ENCODE measurements at regions not wholly inside any gene's neighbourhood (a gene's known extent, or its start where the extent isn't known, plus 50 kb on each side); places are given as distances from the start of the nearest gene placed in this dataset.
A peak's percentile ranks its signal among the peaks of the same experiment; 100 is the strongest.
"Not testable (repeated sequence)": the region's sequence is repeated elsewhere in the genome, so short reads cannot be mapped to it uniquely, and the experiment has no call there.

DNA sequence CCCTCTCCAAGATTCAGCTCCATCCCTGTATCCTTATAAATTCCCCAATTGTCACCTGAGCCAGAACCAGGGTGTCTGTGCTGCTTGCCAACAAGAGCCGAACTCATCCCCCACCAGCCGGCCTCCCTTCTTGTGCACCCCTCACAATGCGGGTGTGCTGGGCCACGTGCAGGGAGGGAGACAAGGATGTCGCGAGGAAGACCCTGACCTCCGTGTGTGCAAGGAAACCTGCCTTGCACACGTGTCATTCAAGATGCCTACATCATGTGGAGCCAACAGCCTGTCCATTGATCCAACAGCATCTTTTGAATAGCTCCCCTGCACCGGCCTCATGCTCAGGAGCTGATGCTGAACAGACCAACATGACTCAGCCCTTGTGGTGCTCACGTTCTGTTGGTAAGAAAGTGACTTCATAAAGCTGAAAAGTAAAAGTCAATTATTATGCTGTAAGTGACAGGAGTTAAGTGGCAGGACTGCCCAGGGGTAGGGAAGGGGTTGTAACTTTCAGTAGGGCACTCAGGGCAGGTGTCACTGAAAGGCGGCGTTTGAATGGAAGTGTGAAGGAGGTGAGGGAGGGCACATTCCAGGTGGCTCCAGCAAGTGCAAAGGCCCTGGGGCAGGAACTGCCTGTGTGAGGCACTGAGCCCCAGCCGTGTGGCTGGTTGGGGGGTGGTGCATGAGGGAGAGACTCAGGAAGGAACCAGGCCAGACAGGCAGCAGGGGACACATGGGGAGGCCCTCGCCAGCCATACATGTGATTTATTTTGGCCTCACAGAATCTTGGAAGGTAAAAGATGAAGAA is 302.2 kb downstream of the FOXL1 start:
- H3K27me3 Mint-ChIP-seq = peaks cover 49 to 80% (median 75%) of the 10 kb centered on the region in 3 donors

DNA sequence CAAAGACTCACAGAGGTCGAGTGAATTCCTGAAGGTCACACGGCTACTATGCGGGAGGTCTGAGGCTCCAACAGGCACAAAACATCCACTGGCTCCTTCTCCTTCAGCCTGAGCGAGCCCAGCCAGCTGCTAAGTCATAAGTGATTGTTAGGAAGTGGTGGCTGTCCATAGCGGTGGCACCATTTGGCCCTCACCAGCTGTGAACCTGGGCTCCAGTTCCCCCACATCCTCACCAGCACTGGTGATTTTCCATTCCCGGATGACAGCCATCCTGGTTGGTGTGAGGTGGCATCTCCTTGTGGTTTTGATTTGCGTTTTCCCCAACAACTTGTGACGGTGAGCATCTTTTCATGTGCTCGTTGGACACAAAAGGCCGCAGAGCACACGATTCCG is 302.8 kb downstream of the FOXL1 start:
- Mint-ChIP-seq H3K4me3 (no peak overlapping the region), H3K36me3 (peaks cover 0 to 24% of the 10 kb centered on the region in 2 donors), H3K27me3 (peaks cover 45 to 75% (median 69%) of the 10 kb centered on the region in 3 donors), H3K27ac (no peak overlapping the region), H3K9me3 (peaks cover 0 to 18% (median 6%) of the 10 kb centered on the region in 7 donors), H3K4me1 (no peaks in the 10 kb centered on the region)
- no peak for ATAC-seq (ENCODE audit: low read depth in 2 of 2)
- no peak for DNase-seq

More for the DNA sequence above, 302.2 kb downstream of the FOXL1 start:
- Mint-ChIP-seq H3K27ac (no peak overlapping the region), H3K4me3 (no peak overlapping the region), H3K9me3 (peaks cover 0 to 22% (median 7%) of the 10 kb centered on the region in 7 donors), H3K36me3 (peaks cover 0 to 24% of the 10 kb centered on the region in 2 donors), H3K4me1 (no peaks in the 10 kb centered on the region)
- no peak for DNase-seq
- no peak for ATAC-seq (ENCODE audit: low read depth in 2 of 2)

DNA sequence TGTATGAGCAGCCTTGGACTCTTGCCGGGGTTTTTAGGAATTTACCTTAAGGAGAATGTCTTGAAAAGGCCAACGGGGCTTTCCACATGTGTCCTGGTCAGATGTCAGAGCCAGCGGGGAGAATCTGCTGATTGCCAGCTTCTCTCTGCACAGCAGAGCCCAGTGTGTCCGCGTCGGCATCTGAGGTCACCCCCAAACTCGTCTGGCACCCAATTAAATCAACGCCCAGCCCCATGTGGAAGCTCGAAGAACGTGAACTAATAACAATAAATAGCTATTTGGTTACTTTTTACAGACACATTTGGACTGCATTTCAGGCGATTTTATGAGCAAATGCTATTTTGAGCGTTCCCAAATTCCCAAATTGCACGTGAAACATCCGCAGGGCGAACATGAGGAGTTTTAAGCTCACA is 303.5 kb downstream of the FOXL1 start:
- Mint-ChIP-seq H3K4me3 (no peak overlapping the region), H3K36me3 (peaks cover 0 to 24% of the 10 kb centered on the region in 2 donors), H3K27me3 (peaks cover 43 to 68% (median 63%) of the 10 kb centered on the region in 3 donors), H3K4me1 (no peaks in the 10 kb centered on the region), H3K27ac (no peak overlapping the region), H3K9me3 (peaks cover 0 to 18% (median 6%) of the 10 kb centered on the region in 7 donors)
- DNase-seq = no peak
- ATAC-seq (ENCODE audit: low read depth in 2 of 2) = no peak

DNA sequence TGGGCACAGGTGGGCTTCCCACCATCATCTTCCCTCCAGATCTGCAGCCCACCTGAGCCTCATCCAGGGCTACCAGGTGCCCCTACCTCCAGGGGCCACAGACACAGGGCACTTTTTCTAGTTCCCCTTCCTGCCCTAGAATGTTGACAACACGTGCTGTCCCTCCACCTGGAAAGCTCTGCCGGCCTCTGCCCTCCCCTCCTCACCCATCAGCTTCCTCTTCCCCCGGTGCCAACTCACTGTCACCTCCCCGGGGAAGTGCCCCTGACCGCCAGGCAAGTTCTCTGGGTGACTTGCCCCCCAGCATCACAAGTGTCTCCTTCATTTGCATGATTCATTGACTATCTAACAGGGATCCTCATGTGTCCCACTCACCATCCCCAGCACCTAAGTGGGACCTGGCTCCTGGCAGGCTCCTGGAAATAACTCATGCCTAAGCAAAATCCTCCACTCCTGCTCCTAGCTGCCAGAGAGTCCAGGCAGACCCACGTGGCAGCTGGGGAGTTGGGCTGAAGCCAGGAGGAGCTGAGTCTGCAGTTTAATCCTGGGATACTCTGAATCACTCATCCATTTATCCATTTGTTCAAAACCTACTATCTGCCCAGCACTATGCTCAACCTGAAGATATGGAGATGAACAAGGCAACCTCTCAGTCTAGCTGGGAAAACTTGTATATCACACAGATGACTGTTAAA is 304.4 kb downstream of the FOXL1 start:
- Mint-ChIP-seq H3K4me1 (no peaks in the 10 kb centered on the region), H3K9me3 (peaks cover 0 to 12% (median 4%) of the 10 kb centered on the region in 7 donors), H3K27me3 (peaks cover 34 to 59% (median 54%) of the 10 kb centered on the region in 3 donors), H3K4me3 (no peak overlapping the region), H3K36me3 (peaks cover 0 to 16% of the 10 kb centered on the region in 2 donors), H3K27ac (no peak overlapping the region)
- ATAC-seq (ENCODE audit: low read depth in 2 of 2) (no peak), DNase-seq (no peak)

DNA sequence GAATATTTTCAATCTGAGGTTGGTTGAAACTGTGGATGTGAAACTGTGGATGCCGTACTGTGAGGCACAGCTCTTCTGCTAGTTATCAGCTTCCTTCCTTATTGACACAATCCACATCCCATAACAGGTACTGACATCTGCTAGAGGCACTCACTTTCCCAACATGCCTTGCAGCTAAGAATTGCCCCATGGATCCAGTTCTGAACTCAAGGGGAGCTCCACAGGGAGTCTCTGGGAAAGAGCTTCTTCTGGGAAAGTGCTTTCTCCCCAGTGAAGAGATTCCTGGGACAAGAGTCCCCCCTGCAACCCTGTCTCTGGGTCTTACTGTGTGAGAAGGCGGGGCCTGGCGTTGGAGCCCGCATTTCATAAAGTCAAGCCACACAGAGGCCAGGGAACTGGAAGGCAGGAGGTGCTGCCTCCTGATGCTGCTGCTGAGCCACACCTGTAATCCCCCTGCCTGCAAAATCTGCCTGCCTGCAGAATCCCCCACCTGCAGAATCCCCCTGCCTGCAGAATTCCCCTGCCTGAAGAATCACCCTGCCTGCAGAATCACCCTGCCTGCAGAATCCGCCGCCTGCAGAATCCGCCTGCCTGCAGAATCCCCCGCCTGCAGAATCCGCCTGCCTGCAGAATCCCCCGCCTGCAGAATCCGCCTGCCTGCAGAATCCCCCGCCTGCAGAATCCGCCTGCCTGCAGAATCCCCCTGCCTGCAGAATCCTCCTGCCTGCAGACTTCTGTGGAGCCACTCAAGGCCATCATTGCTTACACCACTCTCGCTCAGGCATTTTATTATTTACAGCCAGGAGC is 305.4 kb downstream of the FOXL1 start:
- peaks cover 30 to 49% (median 49%) of the 10 kb centered on the region in 3 donors for H3K27me3 Mint-ChIP-seq
- H3K4me1 Mint-ChIP-seq = no peaks in the 10 kb centered on the region
- no peak for ATAC-seq (ENCODE audit: low read depth in 2 of 2)
- H3K4me3 Mint-ChIP-seq = no peak overlapping the region
- H3K27ac Mint-ChIP-seq = no peak overlapping the region
- no peak for DNase-seq
- peaks cover 0 to 8% (median 0%) of the 10 kb centered on the region in 7 donors for H3K9me3 Mint-ChIP-seq
- peaks cover 0 to 10% of the 10 kb centered on the region in 2 donors for H3K36me3 Mint-ChIP-seq

DNA sequence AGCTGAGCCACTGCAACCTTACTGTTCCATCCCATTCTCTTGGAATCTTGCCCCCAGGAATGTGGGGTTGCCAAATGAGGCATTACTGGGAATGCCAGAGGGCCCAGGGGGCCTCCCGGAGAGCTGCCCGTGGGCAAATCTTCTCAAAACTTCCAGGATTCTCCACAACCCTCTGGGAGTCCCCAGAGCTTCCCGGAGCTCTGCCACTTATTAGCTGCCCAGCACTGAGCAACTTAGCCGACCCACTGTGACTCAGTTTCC is 306.0 kb downstream of the FOXL1 start:
- H3K4me1 Mint-ChIP-seq = no peaks in the 10 kb centered on the region
- H3K27me3 Mint-ChIP-seq = peaks cover 29 to 44% (median 43%) of the 10 kb centered on the region in 3 donors
- H3K27ac Mint-ChIP-seq = no peak overlapping the region
- H3K9me3 Mint-ChIP-seq = peaks cover 0 to 12% (median 2%) of the 10 kb centered on the region in 7 donors
- DNase-seq (no peak), ATAC-seq (ENCODE audit: low read depth in 2 of 2) (no peak)
- peaks cover 0 to 8% of the 10 kb centered on the region in 2 donors for H3K36me3 Mint-ChIP-seq
- no peak overlapping the region for H3K4me3 Mint-ChIP-seq

DNA sequence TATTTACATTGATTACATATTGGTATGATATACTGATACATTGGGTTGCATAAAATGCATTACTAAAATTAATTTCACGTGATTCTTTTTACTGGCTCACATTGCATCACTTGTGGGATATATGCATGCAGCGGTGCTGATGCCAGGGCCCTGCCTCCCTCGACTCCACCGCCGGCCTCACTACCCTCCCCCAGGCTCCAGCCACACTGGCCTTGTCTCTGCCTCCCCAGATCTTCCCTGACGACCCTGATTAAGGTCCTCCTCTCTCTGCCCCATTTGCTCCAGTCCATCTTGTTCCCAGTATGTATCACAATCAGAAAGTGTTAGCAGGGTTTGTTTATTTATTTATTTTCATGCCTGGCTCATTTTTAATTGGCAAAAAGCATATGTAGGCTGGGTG is 306.8 kb downstream of the FOXL1 start:
- DNase-seq (no peak), ATAC-seq (ENCODE audit: low read depth in 2 of 2) (no peak)
- H3K4me3 Mint-ChIP-seq = no peak overlapping the region
- H3K27ac Mint-ChIP-seq = no peak overlapping the region
- H3K9me3 Mint-ChIP-seq = peaks cover 0 to 10% (median 2%) of the 10 kb centered on the region in 7 donors
- no peaks in the 10 kb centered on the region for H3K4me1 Mint-ChIP-seq
- peaks cover 21 to 36% (median 35%) of the 10 kb centered on the region in 3 donors for H3K27me3 Mint-ChIP-seq
- H3K36me3 Mint-ChIP-seq = no peaks in the 10 kb centered on the region

DNA sequence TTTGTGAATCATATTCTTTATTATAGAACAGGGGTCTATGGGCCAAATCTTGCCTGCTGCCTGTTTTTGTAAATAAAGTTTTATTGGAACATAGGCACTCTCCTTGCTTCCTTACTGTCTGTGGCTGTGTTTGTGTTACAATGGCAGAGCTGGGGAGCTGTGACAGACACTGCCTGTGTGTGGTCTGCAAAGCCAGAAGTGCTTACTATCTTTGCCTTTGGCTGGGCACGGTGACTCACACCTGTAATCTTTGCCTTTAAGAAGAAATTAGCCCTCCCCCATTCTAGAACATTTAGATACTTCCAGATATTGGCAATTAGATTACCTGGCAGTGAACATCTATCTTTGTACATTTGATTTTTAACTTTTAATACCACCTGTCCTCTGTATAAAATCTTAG is 308.3 kb downstream of the FOXL1 start:
- Mint-ChIP-seq H3K27ac (no peak overlapping the region), H3K4me1 (no peaks in the 10 kb centered on the region), H3K4me3 (no peak overlapping the region), H3K27me3 (peaks cover 14 to 21% (median 20%) of the 10 kb centered on the region in 3 donors), H3K36me3 (no peaks in the 10 kb centered on the region), H3K9me3 (peaks cover 0 to 10% (median 2%) of the 10 kb centered on the region in 7 donors)
- DNase-seq (no peak), ATAC-seq (ENCODE audit: low read depth in 2 of 2) (no peak)

DNA sequence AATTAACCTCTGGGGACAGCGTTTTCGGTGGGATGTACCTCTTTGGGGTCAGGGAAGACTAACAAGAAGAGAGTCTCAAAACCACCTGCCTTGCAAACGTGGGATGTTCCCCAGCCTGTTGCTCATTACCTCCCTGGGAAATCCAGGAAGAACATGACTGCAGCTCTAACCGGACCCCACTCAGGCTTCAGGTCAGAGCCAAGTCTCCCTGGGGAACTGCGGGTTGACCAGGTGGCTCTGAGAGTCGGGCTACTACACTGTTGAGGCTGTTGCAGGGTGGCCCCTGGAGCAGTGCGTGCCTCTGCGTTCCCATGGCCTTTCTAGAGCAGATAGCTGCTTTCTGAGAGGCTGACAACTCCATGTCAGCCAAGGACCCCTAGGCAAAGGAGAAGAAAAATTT is 309.1 kb downstream of the FOXL1 start:
- H3K36me3 Mint-ChIP-seq = no peaks in the 10 kb centered on the region
- H3K27me3 Mint-ChIP-seq = peaks cover 14 to 17% (median 14%) of the 10 kb centered on the region in 3 donors
- ATAC-seq (ENCODE audit: low read depth in 2 of 2) = no peak
- H3K4me3 Mint-ChIP-seq = no peak overlapping the region
- DNase-seq = no peak
- no peaks in the 10 kb centered on the region for H3K4me1 Mint-ChIP-seq
- H3K9me3 Mint-ChIP-seq = peaks cover 0 to 10% (median 2%) of the 10 kb centered on the region in 7 donors
- no peak overlapping the region for H3K27ac Mint-ChIP-seq

DNA sequence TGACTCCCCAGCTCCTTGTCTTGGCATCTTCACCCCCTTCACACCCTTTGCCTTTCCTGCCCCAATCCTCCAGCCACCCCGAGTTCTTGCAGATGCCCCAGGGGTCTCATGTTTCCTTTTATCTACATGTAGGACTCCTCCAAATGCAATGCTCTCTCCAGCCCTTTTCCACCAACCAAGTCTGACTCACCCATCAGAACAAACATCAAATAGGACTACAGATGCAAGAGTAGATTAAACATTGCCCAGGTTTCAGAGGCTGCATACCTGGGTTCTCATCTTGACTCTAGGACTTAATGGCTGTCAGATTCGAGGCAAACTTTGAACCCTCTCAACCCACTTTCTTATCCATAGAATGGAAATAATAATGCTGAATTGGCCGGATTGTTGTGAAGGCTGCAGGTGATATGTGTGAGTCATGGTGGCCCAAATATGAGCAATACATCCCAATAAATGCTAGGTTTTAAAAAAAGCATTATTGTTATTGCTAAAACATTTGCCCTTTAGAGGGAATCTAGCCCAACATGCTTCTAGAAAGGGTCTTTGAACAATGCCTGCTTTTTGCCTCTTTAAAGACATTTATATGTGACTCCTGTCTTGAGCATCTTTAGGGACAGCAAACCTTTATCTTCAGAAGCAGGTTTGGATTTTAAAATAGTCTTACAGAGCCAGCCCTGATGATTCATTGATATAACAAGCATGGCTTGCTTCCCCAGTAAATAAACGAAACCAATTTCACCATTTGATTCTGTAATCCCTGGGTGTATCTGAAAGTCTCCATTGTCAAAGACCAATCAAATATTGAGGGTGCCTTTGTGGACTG is 310.1 kb downstream of the FOXL1 start:
- Mint-ChIP-seq H3K27me3 (peaks cover 10 to 12% (median 11%) of the 10 kb centered on the region in 3 donors), H3K9me3 (peaks cover 0 to 10% (median 2%) of the 10 kb centered on the region in 7 donors), H3K36me3 (no peaks in the 10 kb centered on the region), H3K27ac (no peak overlapping the region), H3K4me1 (no peaks in the 10 kb centered on the region), H3K4me3 (no peak overlapping the region)
- no peak for ATAC-seq (ENCODE audit: low read depth in 2 of 2)
- DNase-seq = no peak

DNA sequence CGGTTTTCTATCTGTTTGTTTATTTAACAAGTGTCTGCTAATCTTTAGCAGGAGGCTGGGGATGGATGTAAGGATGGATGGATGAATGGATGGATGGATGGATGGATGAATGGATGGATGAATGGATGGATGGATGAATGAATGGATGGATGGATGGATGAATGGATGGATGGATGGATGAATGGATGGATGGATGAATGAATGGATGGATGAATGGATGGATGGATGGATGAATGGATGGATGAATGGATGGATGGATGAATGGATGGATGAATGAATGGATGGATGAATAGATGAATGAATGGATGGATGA is 310.7 kb downstream of the FOXL1 start:
- not testable (repeated sequence) for H3K9me3 Mint-ChIP-seq; H3K4me1 Mint-ChIP-seq; H3K36me3 Mint-ChIP-seq; H3K4me3 Mint-ChIP-seq; ATAC-seq (ENCODE audit: low read depth in 2 of 2); DNase-seq
- peaks cover 12 to 17% (median 13%) of the 10 kb centered on the region in 3 donors for H3K27me3 Mint-ChIP-seq
- H3K27ac Mint-ChIP-seq = peak overlapping the region in 1 of 6 donors; percentile 89

DNA sequence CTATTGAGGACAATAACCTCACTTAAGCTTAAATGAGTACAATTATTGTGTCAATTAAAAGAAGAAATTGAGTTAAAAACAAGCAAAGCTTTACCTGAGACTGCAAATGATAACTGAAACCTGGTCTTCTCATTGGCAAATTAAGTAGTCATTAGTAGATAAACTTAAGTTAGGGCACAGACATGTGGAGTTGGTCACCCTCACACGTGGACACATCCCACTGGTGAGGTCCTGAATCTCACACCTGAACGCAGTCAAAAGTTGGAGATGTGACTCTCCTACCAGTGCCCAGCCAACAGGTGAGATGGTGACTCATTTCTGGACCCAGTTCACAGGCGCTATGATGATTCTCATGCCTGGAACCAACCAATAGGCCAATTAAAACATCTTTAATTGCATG is 311.6 kb downstream of the FOXL1 start:
- H3K27ac Mint-ChIP-seq = no peak overlapping the region
- H3K9me3 Mint-ChIP-seq = peaks cover 0 to 10% (median 2%) of the 10 kb centered on the region in 7 donors
- H3K27me3 Mint-ChIP-seq = peaks cover 12 to 19% (median 18%) of the 10 kb centered on the region in 3 donors
- ATAC-seq (ENCODE audit: low read depth in 2 of 2) (no peak), DNase-seq (no peak)
- H3K36me3 Mint-ChIP-seq = no peaks in the 10 kb centered on the region
- no peak overlapping the region for H3K4me3 Mint-ChIP-seq
- no peaks in the 10 kb centered on the region for H3K4me1 Mint-ChIP-seq

DNA sequence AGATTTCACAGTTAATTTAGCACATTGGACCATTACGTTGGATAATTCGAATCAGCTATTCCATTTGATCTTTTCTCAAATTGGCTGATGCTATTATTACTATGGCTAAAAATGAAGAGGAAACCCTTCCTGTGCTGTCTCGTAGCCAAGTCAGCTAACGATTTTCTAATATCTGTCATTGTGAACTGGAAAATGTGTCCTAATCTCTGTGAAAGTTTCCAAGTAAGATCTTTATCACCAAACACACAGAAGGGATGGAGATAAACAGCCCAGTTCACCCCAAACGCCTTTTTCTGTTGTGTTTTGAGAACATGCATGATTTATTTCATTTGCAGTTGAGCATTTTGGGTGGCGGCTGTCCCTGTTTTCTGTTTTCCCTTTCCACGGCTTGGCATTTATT is 312.8 kb downstream of the FOXL1 start:
- DNase-seq (no peak), ATAC-seq (ENCODE audit: low read depth in 2 of 2) (no peak)
- Mint-ChIP-seq H3K4me3 (no peak overlapping the region), H3K27me3 (peaks cover 12 to 14% (median 12%) of the 10 kb centered on the region in 3 donors), H3K36me3 (no peaks in the 10 kb centered on the region), H3K9me3 (peaks cover 0 to 10% (median 2%) of the 10 kb centered on the region in 7 donors), H3K4me1 (no peaks in the 10 kb centered on the region), H3K27ac (no peak overlapping the region)
